SKM-1 treated with dmso at 0.1 percent for 144 hours (cell line): ENCODE measurements at regions not wholly inside any gene's neighbourhood (a gene's known extent, or its start where the extent isn't known, plus 50 kb on each side); places are given as distances from the start of the nearest gene placed in this dataset.

Experiments
- DNase-seq: peaks from one replicate; lab custom pipeline; 2025; ENCODE audit not compliant: unreplicated experiment; lab: John Stamatoyannopoulos, UW

- DNase-seq: no peak
These were observed 283.3 kb upstream of the THSD7B start for GRCh38 chr2:136482006-136482405.

GRCh38 chr2:136479696-136480095 is 285.6 kb upstream of the THSD7B start:
- no peak for DNase-seq

GRCh38 chr2:136468799-136469369 is 296.5 kb upstream of the THSD7B start:
- DNase-seq: no peak

DNA sequence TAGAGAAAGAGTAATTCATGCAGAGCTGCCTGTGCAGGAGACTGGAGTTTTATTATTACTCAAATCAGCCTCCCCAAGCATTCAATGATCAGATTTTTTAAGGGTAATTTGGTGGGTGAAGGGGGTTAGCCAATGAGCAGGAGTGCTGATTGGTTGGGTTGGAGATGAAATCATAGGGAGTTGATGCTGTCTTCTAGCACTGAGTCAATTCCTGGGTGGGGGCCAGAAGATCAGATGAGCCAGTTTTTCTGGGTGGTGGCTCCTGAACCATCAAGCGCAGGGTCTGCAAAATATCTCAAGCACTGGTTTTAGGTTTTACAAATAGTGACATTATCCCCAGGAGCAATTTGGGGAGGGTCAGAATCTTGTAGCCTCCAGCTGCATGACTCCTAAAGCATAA is 312.8 kb upstream of the THSD7B start:
- DNase-seq: no peak

DNA sequence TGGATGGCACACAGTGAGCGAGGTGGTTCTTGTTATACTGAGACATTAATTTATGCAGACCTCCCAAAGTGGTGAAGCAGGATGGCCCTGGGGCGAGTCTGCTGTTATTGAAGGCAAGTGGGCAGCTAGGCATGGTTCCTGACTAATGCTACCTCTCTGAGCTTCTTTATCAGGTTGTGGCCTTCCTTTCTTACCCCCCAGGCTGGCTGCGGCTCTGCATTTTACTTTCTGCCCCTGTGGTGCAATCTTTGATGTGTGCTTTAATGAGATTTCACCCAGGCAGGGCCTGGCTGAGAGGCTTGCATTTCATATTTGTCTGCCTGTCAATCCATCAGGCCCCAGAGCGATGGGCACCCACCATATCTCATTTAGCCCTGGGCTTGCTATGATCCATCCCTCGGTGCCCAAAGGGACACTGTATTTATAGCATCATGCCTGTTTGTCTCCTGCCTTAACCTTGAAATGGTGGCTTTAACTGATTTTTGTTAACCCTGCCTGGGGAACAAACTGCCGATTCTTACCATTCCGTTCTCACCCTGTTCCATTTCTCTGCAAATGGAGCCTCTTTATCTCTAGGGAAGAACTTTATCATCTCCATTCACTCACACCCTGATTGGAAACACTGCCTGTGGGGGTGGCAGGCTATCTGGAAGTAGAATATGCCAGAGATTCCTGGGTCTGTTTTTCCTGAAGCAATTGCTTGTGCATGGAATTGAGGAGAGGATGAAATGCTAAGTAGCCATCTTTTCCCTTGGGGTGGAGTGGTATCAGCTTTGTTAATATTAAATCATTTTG is 316.2 kb upstream of the THSD7B start:
- no peak for DNase-seq

DNA sequence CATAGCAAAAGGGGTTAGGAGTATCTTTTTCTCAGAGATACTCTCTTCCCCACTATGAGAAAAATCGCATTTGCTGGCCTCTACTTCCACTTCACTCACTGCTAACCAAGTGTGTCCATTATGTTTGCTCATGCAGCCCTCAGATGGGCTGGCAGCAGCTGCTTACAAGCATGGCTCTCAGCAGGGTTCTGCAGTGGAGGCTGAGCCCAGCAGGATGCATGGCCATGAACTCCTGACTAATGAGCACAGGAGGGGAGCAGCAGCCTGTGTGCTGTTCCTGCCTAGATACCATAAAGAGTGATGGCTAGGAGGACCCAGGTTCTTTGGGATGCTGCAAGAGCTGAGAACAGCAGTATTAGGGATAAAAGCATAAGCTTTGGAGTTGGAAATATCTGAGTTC is 316.9 kb upstream of the THSD7B start:
- no peak for DNase-seq

- DNase-seq: no peak
These were observed 321.0 kb upstream of the THSD7B start for GRCh38 chr2:136444323-136444722.

DNA sequence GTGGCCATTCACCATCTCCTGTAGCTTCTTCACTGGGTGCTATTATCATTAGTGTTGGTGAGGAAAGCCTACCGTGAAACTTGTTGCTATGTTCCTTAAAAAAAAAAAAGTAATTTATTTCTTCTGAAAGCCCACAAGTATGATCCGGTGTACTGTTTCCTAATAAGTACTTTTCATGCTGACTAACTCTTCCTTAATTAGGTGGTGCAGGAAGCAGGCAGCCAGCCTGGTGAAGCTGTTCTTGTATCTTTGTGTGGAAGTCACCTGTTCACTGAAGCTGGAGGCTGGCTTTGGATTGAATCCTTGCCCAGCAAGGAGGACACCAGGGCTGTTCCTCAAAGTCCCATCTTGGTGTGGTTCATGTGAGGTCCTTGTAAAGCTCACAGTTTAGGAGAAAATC is 321.7 kb upstream of the THSD7B start:
- DNase-seq: no peak

GRCh38 chr2:136441979-136442714 is 323.2 kb upstream of the THSD7B start:
- DNase-seq: no peak

DNA sequence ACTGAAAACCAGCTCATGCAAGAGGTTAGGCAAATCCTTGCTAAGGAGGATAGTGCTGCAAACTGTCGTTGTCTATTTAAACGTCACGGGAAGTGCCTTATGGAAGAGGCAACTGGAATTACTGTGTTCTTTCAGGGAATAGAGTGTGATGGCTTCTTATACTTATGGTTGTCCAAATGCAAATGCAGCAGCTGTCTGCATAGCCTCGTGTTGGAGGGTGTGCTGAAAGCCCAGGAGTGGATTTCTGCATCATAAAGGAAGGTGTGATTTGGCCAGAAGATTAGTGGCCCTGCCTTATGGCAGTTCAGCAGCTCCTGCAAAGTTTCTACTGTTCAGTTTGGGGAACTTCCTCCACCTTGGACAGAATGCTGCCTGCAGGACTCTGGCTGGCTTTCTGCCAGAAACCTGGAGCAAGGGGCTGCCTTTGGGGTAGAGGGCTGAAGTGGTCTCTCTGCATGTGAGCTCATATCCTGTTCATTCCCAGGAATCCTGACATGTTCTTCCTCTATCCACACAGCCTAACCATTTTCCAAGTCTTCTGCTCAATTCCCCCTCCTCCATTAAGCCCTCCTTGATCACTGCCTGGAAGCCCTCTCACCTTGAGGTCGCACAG is 321.2 kb upstream of the CXCR4 start:
- DNase-seq: no peak

- DNase-seq: no peak
These were observed 319.5 kb upstream of the CXCR4 start for GRCh38 chr2:136437461-136437860.

- no peak for DNase-seq
These were observed 319.0 kb upstream of the CXCR4 start for GRCh38 chr2:136436936-136437335.

GRCh38 chr2:136434251-136434715 is 316.3 kb upstream of the CXCR4 start:
- DNase-seq: no peak

DNA sequence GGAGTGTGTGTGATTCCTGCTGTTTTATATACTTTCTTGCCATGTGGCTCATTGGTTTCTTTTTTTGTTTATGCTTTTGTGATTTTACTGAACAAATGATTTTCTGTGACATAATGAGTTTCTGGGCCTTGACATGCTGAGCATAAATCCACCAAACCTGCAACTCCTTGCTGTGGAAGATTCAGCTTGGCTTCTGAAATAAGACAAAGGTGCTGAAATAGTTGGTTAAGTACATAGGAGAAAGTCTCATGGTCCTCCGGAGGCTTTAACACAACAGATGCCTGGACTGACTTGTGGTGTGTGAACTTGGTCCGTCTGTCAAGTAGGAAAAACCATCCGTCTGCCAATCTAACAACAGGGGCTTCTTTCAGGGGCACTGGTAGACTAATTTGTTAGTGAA is 315.3 kb upstream of the CXCR4 start:
- no peak for DNase-seq

DNA sequence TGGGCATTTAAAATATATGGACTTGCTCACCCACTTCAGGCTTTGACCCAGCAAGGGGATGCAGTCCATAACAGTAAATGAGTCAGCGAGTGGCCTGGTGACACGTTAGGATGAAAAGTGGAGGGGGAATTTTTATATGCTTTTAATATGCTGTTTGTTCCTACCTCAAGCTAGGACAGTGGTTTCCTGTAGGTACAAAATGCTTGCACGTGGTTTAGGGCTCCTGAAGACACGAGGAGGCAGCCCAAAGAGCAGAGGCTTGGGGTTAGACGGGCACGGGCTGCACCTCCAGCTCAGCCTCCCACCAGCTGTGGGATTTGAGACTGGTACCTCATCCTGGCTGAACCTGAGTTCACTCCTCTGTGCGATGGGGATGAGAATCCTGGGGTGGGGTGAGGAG is 306.2 kb upstream of the CXCR4 start:
- no peak for DNase-seq

DNA sequence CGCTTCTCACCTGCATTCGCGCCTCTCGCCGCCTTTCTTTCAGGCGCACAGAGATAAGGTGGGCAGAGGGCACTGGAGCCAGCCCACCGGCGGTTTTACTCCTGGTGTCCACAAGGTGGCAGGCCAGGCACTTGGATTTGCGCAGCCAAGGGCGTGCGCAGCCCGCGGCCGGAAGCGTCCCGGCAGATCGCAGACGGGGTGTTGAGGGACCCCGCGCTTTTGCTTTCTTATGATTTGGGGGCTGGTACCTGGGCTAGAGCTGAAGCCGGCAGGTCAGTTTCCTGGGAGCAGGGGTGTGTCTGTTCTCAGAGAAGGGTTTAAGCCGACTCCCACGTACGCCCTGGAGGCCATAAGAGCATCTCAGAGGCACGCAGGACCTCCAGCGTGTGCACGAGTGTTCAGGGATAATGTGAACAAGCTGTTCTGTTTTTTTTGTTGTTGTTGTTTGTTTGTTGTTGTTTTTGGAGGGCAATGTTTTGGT is 305.6 kb upstream of the CXCR4 start:
- DNase-seq: peak; percentile 72

DNA sequence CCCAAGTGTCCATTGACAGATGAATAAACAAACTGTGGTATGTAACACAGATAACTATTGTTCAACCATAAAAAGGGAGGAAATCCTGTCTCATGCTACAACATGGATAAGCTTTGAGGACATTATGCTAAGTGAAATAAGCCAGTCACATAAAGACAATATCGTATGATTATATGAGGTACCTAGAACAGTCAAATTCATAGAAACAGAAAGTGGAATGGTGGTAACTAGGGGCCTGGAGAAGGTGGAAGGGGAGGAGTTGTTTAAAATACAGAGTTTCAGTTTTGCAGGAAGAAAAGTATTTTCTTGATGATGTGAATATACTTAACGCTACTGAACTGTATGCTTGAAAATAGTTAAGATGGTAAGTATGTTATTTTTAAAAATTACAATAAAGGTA is 304.6 kb upstream of the CXCR4 start:
- no peak for DNase-seq

GRCh38 chr2:136420346-136420745 is 302.4 kb upstream of the CXCR4 start:
- no peak for DNase-seq

- no peak for DNase-seq
These were observed 294.0 kb upstream of the CXCR4 start for GRCh38 chr2:136411946-136412345.

GRCh38 chr2:136410673-136411072 is 292.7 kb upstream of the CXCR4 start:
- DNase-seq: no peak

GRCh38 chr2:136408795-136409194 is 290.8 kb upstream of the CXCR4 start:
- DNase-seq: no peak

DNA sequence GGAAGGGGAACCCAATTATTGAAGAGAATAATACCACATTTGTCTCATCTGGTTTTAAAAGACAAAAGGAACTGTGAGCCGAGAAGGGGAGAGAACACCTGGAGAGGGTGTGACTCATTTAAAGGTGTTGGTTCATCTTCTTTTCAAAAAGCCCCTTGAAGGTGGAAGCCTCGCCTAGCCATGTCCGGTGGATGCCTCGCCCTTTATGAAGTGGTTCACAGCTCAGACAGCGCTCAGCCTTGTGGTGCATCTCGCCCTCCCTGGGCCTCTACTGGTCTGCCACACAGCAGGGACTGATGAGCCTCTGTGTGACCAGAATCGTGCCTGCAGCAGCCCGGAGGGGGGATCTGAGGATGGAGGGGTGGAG is 290.0 kb upstream of the CXCR4 start:
- DNase-seq: no peak
